Astrocyte (in vitro differentiated cells and primary cell): ENCODE measurements at regions not wholly inside any gene's neighbourhood (a gene's known extent, or its start where the extent isn't known, plus 50 kb on each side); places are given as distances from the start of the nearest gene placed in this dataset.

Source experiments
- EZH2 ChIP-seq: IDR thresholded peaks from 2 replicates; pipeline ENCODE4 v1.6.1; 2012; ENCODE audit warnings: mild to moderate bottlenecking, low read length, inconsistent platforms; ENCODE audit not compliant: insufficient read depth
- TF ChIP-seq, protein P1 (sequence below): IDR thresholded peaks from 2 replicates; pipeline ENCODE4 v1.5.1; 2011; ENCODE audit warnings: low read depth, mild to moderate bottlenecking, inconsistent platforms, low read length, moderate library complexity; ENCODE audit not compliant: insufficient read depth

DNA sequence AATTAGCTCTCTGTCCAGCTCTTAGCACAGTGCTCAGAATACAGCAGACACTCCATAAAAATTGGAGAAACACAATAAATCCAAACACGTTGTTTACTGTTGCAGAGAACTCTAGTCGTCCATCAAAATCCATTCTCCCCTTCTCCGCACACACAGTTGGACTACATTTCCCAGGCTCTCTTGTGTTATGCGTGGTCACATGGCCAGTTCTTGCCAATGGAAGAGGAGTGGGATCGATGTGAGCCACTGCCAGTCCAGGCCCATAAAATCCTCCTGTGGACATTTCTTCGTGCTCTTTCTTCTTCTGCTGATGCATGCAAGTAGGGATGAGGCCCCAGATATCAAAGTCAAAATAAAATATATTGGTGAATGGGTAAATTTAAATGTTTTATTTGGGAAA is 114.3 kb upstream of the FMN2 start:
- no peak for TF ChIP-seq EZH2
- TF ChIP-seq, protein P1, sequence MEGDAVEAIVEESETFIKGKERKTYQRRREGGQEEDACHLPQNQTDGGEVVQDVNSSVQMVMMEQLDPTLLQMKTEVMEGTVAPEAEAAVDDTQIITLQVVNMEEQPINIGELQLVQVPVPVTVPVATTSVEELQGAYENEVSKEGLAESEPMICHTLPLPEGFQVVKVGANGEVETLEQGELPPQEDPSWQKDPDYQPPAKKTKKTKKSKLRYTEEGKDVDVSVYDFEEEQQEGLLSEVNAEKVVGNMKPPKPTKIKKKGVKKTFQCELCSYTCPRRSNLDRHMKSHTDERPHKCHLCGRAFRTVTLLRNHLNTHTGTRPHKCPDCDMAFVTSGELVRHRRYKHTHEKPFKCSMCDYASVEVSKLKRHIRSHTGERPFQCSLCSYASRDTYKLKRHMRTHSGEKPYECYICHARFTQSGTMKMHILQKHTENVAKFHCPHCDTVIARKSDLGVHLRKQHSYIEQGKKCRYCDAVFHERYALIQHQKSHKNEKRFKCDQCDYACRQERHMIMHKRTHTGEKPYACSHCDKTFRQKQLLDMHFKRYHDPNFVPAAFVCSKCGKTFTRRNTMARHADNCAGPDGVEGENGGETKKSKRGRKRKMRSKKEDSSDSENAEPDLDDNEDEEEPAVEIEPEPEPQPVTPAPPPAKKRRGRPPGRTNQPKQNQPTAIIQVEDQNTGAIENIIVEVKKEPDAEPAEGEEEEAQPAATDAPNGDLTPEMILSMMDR: no peak
